HG03342 (cell line): ENCODE measurements at regions not wholly inside any gene's neighbourhood (a gene's known extent, or its start where the extent isn't known, plus 50 kb on each side); places are given as distances from the start of the nearest gene placed in this dataset.
"Not testable (repeated sequence)": the region's sequence is repeated elsewhere in the genome, so short reads cannot be mapped to it uniquely, and the experiment has no call there.

ENCODE experiments used
- ATAC-seq: cut with Tn5 transposase; IDR thresholded peaks from one replicate; pipeline ENCODE4 v1.9.1; 2021; ENCODE audit warnings: mild to moderate bottlenecking, moderate library complexity; ENCODE audit not compliant: unreplicated experiment

DNA sequence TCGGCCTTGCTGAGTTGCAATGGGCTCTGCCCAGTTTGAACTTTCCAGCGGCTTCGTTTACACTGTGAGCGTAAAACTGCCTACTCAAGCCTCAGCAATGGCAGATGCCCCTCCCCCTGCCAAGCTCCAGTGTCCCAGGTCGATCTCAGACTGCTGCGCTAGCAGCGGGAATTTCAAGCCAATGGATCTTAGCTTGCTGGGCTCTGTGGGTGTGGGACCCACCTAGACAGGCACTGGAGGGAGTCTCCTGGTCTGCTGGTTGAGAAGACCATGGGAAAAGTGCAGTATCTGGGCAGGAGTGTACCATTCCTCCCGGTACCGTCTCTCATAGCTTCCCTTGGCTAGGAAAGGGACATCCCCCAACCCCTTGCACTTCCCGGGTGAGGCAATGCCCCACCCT, 88.2 kb downstream of the KLHL28 start:
- no peak for ATAC-seq

GRCh38 chr14:44866770-44867169, 95.0 kb downstream of the KLHL28 start:
- no peak for ATAC-seq

DNA sequence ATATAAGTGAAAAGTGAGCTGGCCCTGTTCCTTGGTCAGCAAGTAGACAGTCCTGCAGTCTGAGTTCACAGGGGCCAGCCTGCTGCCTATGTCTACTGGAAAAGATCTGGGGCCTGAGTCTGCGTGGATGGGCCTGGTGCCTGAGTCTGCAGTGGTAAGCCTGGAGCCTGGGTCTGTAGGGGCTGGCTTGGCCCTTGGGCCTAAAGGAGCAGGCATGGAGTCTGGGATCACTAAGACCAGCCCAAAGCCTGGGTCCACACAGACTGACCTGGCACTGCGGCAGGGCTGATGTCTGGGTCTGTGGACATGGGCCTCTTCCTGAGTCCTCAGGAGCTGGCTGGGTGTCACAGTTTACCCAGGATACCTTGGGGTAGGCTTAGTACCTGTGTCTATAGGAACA, 95.4 kb downstream of the KLHL28 start:
- ATAC-seq, result no peak

- no peak for ATAC-seq
Measured at GRCh38 chr14:44863271-44863670, 98.5 kb downstream of the KLHL28 start.

DNA sequence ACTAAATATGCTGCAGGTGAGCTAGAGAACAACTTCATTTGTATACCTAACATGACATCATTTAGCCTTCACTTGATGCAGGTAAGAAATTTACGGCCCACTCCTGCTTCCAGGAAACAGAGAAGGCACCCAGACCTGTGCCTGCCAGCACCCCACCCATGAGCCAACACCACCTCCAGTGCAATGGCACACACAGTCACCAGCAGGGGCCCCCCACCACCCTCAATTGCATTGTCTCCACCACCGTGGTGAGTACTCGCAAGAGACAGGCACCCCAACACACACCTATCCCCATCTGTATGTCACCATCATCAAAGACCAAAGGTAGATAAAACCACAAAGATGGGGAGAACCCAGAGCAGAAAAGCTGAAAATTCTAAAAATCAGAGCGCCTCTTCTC, 107.6 kb downstream of the KLHL28 start:
- no peak for ATAC-seq

- no peak for ATAC-seq
Measured at GRCh38 chr14:44847526-44848309, 114.0 kb downstream of the KLHL28 start.

GRCh38 chr14:44846232-44846824, 115.4 kb downstream of the KLHL28 start:
- ATAC-seq, result no peak

- not testable (repeated sequence) for ATAC-seq
Measured at GRCh38 chr14:44835928-44836327, 125.8 kb downstream of the KLHL28 start.

DNA sequence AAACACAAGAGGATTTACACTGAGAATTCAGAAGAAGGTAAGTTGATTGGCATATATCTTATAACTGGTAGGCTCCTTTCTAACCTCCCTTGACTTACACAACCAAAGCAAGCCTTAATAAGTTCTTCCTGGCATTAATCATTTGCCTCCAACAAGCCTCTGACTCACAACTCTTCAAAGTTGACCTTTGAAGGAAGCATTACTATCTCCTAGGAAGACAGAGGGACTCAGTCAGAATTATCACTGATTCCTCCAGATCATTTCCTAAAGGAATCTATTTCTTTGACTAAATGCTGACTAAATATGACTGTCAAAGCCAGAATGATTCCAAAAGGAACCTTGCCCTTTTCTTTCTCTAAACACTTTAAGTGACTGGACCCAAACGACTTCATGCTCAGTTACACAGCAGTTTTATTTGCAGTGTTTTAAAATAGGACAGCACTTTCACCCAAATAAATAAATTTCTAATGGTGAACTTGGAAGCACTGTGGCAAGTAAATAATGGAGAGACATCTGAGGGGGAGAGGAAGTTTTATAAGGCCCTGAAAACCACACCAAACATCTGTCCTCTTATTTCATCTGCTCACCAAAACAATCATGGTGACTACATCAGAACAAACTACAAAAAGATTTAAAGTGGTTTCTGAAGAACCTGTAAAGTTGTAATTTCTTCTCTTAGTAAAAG, 128.2 kb downstream of the KLHL28 start:
- no peak for ATAC-seq

DNA sequence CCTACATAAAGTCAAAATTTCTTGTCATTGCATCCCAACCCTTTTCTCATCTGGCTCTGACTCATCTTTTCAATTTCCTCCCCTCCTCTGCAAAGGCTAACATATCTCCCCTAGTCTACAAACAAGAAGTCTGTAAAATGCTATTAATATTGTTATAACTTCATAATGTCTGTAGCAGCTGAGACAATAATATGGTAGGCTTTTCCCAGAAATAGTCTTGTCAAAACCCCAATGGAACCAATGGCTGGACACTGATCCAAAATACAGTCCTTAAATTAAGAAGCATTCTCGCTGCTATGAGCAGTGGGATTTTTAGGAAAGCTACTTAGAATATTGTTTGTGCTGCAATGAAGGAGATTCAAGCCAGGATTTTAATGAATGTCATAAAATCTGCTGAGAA, 131.4 kb downstream of the KLHL28 start:
- ATAC-seq, result no peak

DNA sequence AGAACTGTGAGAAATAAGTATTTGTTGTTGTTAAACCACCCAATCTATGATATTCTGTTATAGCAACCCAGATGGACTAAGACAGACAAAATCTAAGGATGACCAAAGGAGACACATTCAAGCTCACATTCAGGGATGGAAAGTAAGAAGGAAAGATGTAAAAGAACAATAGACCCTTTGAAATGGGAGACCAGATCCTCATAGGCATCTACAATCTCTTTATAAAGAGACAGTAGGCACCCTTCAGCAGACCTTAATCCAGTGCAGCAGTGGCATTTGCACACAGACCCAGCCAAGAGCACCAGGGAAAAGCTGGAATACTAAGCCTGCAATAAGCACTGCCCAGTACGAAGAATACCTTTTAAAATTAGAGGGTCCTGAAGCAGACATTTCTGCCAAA, 132.7 kb downstream of the KLHL28 start:
- ATAC-seq, result no peak

GRCh38 chr14:44828023-44828422, 133.7 kb downstream of the KLHL28 start:
- no peak for ATAC-seq

GRCh38 chr14:44820230-44820964, 141.3 kb downstream of the KLHL28 start:
- no peak for ATAC-seq

DNA sequence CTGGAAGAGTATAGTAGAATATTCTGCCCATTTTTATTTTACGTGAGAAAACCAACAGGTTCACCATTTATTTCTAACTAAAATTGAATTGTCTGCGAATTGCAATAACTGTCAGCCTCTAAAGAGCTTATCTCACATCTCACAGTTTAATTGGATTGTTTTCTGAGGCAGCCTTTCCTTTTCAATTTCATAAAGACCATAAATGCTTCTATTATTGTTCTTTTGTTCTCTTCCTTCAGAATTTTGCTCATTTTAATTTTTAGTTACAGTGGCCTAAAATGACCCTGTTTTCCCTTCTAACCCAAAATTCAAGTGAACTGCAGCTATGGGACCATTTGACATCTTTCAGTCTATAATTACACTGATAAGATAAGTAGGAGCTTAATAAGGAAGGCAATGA, 147.6 kb downstream of the KLHL28 start:
- no peak for ATAC-seq

DNA sequence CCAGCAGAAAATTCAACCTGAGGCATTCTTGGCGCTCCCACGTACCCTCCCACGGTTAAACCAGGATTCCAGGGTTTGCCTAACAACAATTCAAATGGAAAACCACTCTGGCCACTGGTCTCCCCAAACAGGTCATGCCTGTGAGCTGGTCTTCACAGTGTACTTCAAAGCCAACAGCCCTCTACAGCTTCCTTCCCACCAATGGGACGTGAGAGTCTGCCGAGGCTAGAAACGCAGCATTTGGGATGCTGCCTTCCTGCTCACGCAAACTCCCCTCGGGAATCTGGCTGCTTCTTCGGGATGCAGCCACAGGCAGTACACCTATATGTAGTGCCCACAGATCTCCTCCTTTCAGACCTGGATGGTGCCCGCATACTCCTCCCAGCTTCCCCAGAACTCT, 149.1 kb downstream of the KLHL28 start:
- ATAC-seq, result no peak

DNA sequence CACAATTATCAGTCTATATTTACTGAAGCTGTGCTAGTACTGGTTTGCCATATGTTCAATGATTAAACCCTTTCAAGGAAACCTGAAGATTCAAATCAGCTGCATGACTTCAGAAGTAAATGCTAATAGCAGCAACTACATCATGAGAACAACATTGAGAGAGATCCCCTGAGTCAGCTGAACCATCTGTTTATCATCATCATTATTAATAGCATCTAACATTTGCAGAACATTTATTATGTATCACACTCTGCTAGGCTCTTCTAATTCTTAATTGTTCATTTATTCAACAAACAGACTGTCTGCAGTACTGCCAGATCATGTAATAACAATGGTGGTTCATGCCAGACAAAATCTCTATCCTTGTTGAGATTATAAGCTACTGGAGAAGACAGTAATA, 157.4 kb downstream of the KLHL28 start:
- no peak for ATAC-seq

GRCh38 chr14:44803239-44803905, 158.4 kb downstream of the KLHL28 start:
- peak; percentile 87 for ATAC-seq

DNA sequence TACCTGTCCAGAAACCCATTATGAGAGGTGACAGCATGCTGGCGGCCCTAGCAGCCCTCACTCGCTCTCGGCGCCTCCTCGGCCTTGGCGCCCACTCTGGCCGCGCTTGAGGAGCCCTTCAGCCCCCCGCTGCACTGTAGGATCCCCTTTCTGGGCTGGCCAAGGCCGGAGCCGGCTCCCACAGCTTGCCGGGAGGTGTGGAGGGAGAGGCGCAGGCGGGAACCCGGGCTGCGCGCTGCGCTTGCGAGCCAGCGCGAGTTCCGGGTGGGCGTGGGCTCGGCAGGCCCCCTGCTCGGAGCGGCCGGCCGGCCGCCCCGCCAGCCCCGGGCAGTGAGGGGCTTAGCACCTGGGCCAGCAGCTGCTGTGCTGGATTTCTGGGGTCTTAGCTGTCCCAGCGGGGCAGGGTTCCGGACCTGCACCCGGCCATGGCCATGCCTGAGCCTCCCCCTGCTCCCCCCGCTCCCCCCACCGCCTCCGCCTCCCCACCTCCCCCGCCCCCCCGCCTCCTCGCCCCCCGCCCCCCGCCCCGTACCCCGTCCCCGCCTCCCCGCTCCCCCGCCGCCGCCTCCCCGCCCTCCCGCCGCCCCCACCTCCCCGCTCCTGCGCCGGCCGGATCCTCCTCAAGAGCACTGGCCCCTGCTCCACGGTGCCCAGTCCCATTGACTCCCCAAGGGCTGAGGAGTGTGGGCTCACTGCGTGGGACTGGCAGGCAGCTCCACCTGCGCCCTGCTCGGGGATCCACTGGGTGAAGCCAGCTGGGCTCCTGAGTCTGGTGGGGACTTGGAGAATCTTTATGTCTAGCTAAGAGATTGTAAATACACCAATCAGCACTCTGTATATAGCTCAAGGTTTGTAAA, 163.1 kb downstream of the KLHL28 start:
- no peak for ATAC-seq

DNA sequence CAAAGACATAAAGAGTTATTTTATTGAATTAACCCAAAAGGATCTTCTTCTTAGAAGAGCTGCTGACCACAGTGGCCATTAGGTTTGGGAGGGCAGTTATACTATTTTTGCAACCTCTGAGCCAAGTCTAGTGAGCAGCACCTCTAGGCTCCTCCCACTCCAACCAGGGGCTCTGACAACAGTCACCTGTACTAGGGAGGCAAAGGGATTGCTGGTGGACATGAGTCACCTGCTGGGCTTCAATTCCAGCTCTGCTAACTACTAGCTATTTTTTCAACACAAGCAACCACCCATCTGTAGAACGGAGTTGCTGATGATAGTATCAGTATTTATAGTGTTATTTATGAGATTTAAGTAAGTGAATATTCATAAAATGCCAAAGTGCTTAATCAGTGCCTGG, 166.0 kb downstream of the KLHL28 start:
- ATAC-seq, result no peak

- ATAC-seq, result no peak
Measured at GRCh38 chr14:44791730-44792129, 170.0 kb downstream of the KLHL28 start.
